Thyroid gland (tissue), 4 donors: ENCODE measurements at regions not wholly inside any gene's neighbourhood (a gene's known extent, or its start where the extent isn't known, plus 50 kb on each side); places are given as distances from the start of the nearest gene placed in this dataset.

Source experiments
- DNase-seq, 2 donors: peaks; one replicate each; pipeline ENCODE4 v3.0.0-alpha.2; 2019
- H3K27ac ChIP-seq, 3 donors: fragments of 200-600 bp; sonication (generic); 1 replicate in 2 of 3; 2 replicates in 1 of 3; pipeline ENCODE4 v1.5.1; 2016 to 2019; ENCODE audit warnings: mild to moderate bottlenecking in 1 of 3, moderate library complexity in 1 of 3
- H3K27me3 ChIP-seq: fragments of 200-600 bp; sonication (generic); one replicate; pipeline ENCODE4 v1.5.1; 2019
- H3K36me3 ChIP-seq, 2 donors: fragments of 200-600 bp; sonication (generic); one replicate each; pipeline ENCODE4 v1.5.1; 2016 to 2019
- H3K4me1 ChIP-seq, 2 donors: fragments of 200-600 bp; sonication (generic); one replicate each; pipeline ENCODE4 v1.5.1; 2017 to 2019
- H3K4me3 ChIP-seq, 3 donors: fragments of 200-600 bp; sonication (generic); replicated peaks in 1 of 3; 1 replicate in 2 of 3; 2 replicates in 1 of 3; pipeline ENCODE4 v1.5.1; 2016; ENCODE audit warnings: mild to moderate bottlenecking in 1 of 3
- H3K9me3 ChIP-seq: fragments of 200-600 bp; sonication (generic); one replicate; pipeline ENCODE4 v1.5.1; 2017
- CTCF ChIP-seq, 6 experiments: fragments of 200-600 bp in 3 of 6; fragments of 450-650 bp in 3 of 6; sonication (generic) in 3 of 6; IDR thresholded peaks; one replicate each; pipeline ENCODE4 v1.5.1; 2016 to 2019; ENCODE audit warnings: antibody characterized with exemption in 6 of 6, mild to moderate bottlenecking in 2 of 6, inconsistent platforms in 1 of 6, moderate library complexity in 1 of 6
- POLR2A ChIP-seq, 2 donors: fragments of 450-650 bp; IDR thresholded peaks; one replicate each; pipeline ENCODE4 v1.6.1; 2017; ENCODE audit warnings: antibody characterized with exemption in 2 of 2, mild to moderate bottlenecking in 2 of 2, moderate library complexity in 1 of 2
- WGBS, 2 donors: methylation state at CpG; one replicate each; pipeline ENCODE4 v1.1.5; 2017; 5-methylcytosine and 5-hydroxymethylcytosine counted together
- intact Hi-C: fragments of 100-400 bp; cut with DNase I; formaldehyde crosslinking; loops from one replicate; pipeline ENCODE4 v1.15.1; 2023

GRCh38 chr4:110860901-110861300 is 238.0 kb upstream of the PITX2 start:
- H3K9me3 ChIP-seq: no peaks in the 10 kb centered on the region
- no peaks in the 10 kb centered on the region for H3K27me3 ChIP-seq
- H3K36me3 ChIP-seq: no peaks in the 10 kb centered on the region
- no peak for DNase-seq
- 78 to 87% methylated on average over 1 of the region's 1 CpG for WGBS, 2 donors
- H3K4me1 ChIP-seq: no peaks in the 10 kb centered on the region
- intact Hi-C loops: no loop called here
- TF ChIP-seq POLR2A (IDR thresholded peaks at IDR 0.05): no peak
- TF ChIP-seq CTCF (IDR thresholded peaks at IDR 0.05): no peak
- H3K27ac ChIP-seq: no peak overlapping the region
- H3K4me3 ChIP-seq: no peak overlapping the region

- intact Hi-C loops: no loop called here
- WGBS, 2 donors: 43 to 50% methylated on average over 1 of the region's 1 CpG
- no peak overlapping the region for H3K27ac ChIP-seq
- no peak overlapping the region for H3K4me3 ChIP-seq
- no peaks in the 10 kb centered on the region for H3K9me3 ChIP-seq
- no peak for DNase-seq
- TF ChIP-seq CTCF (IDR thresholded peaks at IDR 0.05) (no peak), POLR2A (IDR thresholded peaks at IDR 0.05) (no peak)
- no peaks in the 10 kb centered on the region for H3K4me1 ChIP-seq
- H3K36me3 ChIP-seq: no peaks in the 10 kb centered on the region
- H3K27me3 ChIP-seq: no peaks in the 10 kb centered on the region
Observed at GRCh38 chr4:110865611-110866259, 242.9 kb upstream of the PITX2 start.

GRCh38 chr4:110867251-110867960 is 244.5 kb upstream of the PITX2 start:
- WGBS, 2 donors: 77 to 78% methylated on average over 3 of the region's 3 CpGs
- Histone ChIP-seq H3K27ac (no peak overlapping the region), H3K4me3 (no peak overlapping the region)

GRCh38 chr4:110867981-110868720 is 245.3 kb upstream of the PITX2 start:
- 71 to 80% methylated on average over 2 of the region's 2 CpGs for WGBS, 2 donors
- no peaks in the 10 kb centered on the region for H3K36me3 ChIP-seq
- intact Hi-C loops: no loop called here
- H3K9me3 ChIP-seq: no peaks in the 10 kb centered on the region
- no peak overlapping the region for H3K4me3 ChIP-seq
- no peaks in the 10 kb centered on the region for H3K4me1 ChIP-seq
- H3K27me3 ChIP-seq: no peaks in the 10 kb centered on the region
- no peak overlapping the region for H3K27ac ChIP-seq
- no peak for DNase-seq
- TF ChIP-seq CTCF (IDR thresholded peaks at IDR 0.05) (no peak), POLR2A (IDR thresholded peaks at IDR 0.05) (no peak)

More at GRCh38 chr4:110867251-110867960, 244.5 kb upstream of the PITX2 start:
- intact Hi-C loops: no loop called here
- H3K9me3 ChIP-seq: no peaks in the 10 kb centered on the region
- no peaks in the 10 kb centered on the region for H3K36me3 ChIP-seq
- no peaks in the 10 kb centered on the region for H3K27me3 ChIP-seq
- no peak for TF ChIP-seq CTCF (IDR thresholded peaks at IDR 0.05)
- no peak for TF ChIP-seq POLR2A (IDR thresholded peaks at IDR 0.05)
- DNase-seq: no peak
- H3K4me1 ChIP-seq: no peaks in the 10 kb centered on the region

GRCh38 chr4:110869114-110869513 is 246.2 kb upstream of the PITX2 start:
- H3K27me3 ChIP-seq: no peaks in the 10 kb centered on the region
- DNase-seq: no peak
- H3K4me3 ChIP-seq: no peak overlapping the region
- TF ChIP-seq POLR2A (IDR thresholded peaks at IDR 0.05) (no peak), CTCF (IDR thresholded peaks at IDR 0.05) (no peak)
- H3K9me3 ChIP-seq: no peaks in the 10 kb centered on the region
- no peaks in the 10 kb centered on the region for H3K4me1 ChIP-seq
- 57 to 77% methylated on average over 2 of the region's 2 CpGs for WGBS, 2 donors
- H3K36me3 ChIP-seq: no peaks in the 10 kb centered on the region
- no peak overlapping the region for H3K27ac ChIP-seq
- intact Hi-C loops: no loop called here
